ENCODE measurements at regions not wholly inside any gene's neighbourhood (a gene's known extent, or its start where the extent isn't known, plus 50 kb on each side); places are given as distances from the start of the nearest gene placed in this dataset.

DNA sequence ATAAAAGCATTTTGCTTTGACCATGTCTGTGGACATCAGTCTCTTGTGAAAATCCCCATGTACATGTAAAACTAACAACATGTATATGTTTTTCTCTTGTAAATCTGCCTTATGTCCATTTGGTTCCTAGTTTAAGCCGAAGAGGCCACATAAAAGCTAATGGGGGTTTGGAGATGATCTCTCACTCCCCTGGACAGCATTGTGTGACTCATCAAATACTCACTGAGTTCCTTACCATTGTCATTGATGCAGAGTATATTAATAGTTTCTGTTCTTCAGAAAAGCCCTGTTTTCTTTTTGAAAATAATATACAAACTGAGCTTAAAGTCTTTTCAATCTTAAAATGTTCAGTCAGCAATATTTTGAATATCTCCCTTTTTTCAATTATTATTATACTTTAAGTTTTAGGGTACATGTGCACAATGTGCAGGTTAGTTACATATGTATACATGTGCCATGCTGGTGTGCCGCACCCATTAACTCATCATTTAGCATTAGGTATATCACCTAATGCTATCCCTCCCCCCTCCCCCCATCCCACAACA, 536.7 kb upstream of the HTR2A start:
- Histone ChIP-seq H3K9me3 (ENCODE audit: control insufficient read depth, low read length) (no peaks in the 10 kb centered on the region), H3K4me1 (ENCODE audit: control insufficient read depth, insufficient read depth, low read length) (no peaks in the 10 kb centered on the region), H3K27me3 (ENCODE audit: control insufficient read depth, insufficient read depth, low read length, poor library complexity, severe bottlenecking) (no peaks in the 10 kb centered on the region), H3K4me3 (ENCODE audit: insufficient read depth, low read depth, low read length) (no peak overlapping the region), H3K36me3 (ENCODE audit: control insufficient read depth, insufficient read depth, low read length) (no peaks in the 10 kb centered on the region), H3K27ac (ENCODE audit: insufficient read depth, low read depth, low read length, poor library complexity, severe bottlenecking) (no peak overlapping the region)
- WGBS, 2 experiments: 93 to 100% methylated on average over 2 of the region's 2 CpGs

- Histone ChIP-seq H3K27me3 (ENCODE audit: control insufficient read depth, insufficient read depth, low read length, poor library complexity, severe bottlenecking) (no peaks in the 10 kb centered on the region), H3K9me3 (ENCODE audit: control insufficient read depth, low read length) (no peaks in the 10 kb centered on the region), H3K4me1 (ENCODE audit: control insufficient read depth, insufficient read depth, low read length) (no peaks in the 10 kb centered on the region), H3K36me3 (ENCODE audit: control insufficient read depth, insufficient read depth, low read length) (no peaks in the 10 kb centered on the region), H3K27ac (ENCODE audit: insufficient read depth, low read depth, low read length, poor library complexity, severe bottlenecking) (no peak overlapping the region), H3K4me3 (ENCODE audit: insufficient read depth, low read depth, low read length) (no peak overlapping the region)
- 93 to 95% methylated on average over 3 of the region's 3 CpGs for WGBS, 2 experiments
Measured at GRCh38 chr13:47426126-47426849, 529.4 kb upstream of the HTR2A start.

DNA sequence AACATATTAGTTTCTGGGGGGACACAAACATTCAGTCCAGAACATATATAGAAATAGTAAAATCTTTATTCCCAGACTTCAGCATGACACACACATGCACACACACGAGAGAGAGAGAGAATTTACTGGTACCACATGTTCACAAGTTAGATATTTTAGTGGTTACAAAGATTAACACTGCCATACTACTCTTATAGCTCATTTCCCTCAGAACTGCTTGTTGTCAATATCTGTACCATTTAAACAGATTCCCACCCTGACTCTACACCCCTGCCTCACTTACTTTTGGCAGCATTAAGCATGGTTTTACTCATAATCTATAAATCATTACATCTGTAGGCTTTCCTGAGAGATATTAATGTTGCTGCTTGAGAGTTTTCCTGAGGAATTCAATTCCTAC, 524.7 kb upstream of the HTR2A start:
- Histone ChIP-seq H3K36me3 (ENCODE audit: control insufficient read depth, insufficient read depth, low read length) (no peaks in the 10 kb centered on the region), H3K4me1 (ENCODE audit: control insufficient read depth, insufficient read depth, low read length) (no peaks in the 10 kb centered on the region), H3K27ac (ENCODE audit: insufficient read depth, low read depth, low read length, poor library complexity, severe bottlenecking) (no peak overlapping the region), H3K9me3 (ENCODE audit: control insufficient read depth, low read length) (no peaks in the 10 kb centered on the region), H3K4me3 (ENCODE audit: insufficient read depth, low read depth, low read length) (no peak overlapping the region), H3K27me3 (ENCODE audit: control insufficient read depth, insufficient read depth, low read length, poor library complexity, severe bottlenecking) (no peaks in the 10 kb centered on the region)
- 100% methylated on average over 1 of the region's 1 CpG for WGBS, 2 experiments

DNA sequence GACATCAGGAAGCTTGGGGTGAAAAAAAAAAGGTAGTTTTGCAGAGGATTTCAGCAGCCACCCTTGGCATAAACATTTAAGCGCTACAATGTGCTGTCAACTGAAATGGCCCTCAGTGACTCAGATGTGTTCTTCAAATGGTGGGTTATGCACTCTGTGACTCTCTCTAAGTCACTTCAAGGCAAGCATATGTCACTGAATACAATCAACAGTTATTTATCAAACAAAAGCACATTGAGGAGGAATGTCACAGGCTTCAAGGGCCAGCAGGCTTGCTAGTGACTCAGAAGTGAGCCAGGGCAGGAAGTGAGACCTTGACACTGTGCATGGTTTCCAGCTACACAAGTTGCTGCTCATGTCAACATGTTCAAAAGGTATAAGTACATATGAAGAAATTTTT, 523.7 kb upstream of the HTR2A start:
- no peaks in the 10 kb centered on the region for H3K9me3 ChIP-seq (ENCODE audit: control insufficient read depth, low read length)
- no peaks in the 10 kb centered on the region for H3K4me1 ChIP-seq (ENCODE audit: control insufficient read depth, insufficient read depth, low read length)
- no peaks in the 10 kb centered on the region for H3K36me3 ChIP-seq (ENCODE audit: control insufficient read depth, insufficient read depth, low read length)
- H3K27ac ChIP-seq (ENCODE audit: insufficient read depth, low read depth, low read length, poor library complexity, severe bottlenecking): no peak overlapping the region
- no peaks in the 10 kb centered on the region for H3K27me3 ChIP-seq (ENCODE audit: control insufficient read depth, insufficient read depth, low read length, poor library complexity, severe bottlenecking)
- WGBS, 2 experiments: 93 to 98% methylated on average over 1 of the region's 1 CpG
- no peak overlapping the region for H3K4me3 ChIP-seq (ENCODE audit: insufficient read depth, low read depth, low read length)

- no peak overlapping the region for H3K27ac ChIP-seq (ENCODE audit: insufficient read depth, low read depth, low read length, poor library complexity, severe bottlenecking)
- no peaks in the 10 kb centered on the region for H3K27me3 ChIP-seq (ENCODE audit: control insufficient read depth, insufficient read depth, low read length, poor library complexity, severe bottlenecking)
- H3K4me3 ChIP-seq (ENCODE audit: insufficient read depth, low read depth, low read length): no peak overlapping the region
- 94 to 100% methylated on average over 1 of the region's 1 CpG for WGBS, 2 experiments
- no peaks in the 10 kb centered on the region for H3K9me3 ChIP-seq (ENCODE audit: control insufficient read depth, low read length)
- no peaks in the 10 kb centered on the region for H3K4me1 ChIP-seq (ENCODE audit: control insufficient read depth, insufficient read depth, low read length)
- no peaks in the 10 kb centered on the region for H3K36me3 ChIP-seq (ENCODE audit: control insufficient read depth, insufficient read depth, low read length)
Measured at GRCh38 chr13:47420020-47420419, 523.2 kb upstream of the HTR2A start.

- no peaks in the 10 kb centered on the region for H3K27me3 ChIP-seq (ENCODE audit: control insufficient read depth, insufficient read depth, low read length, poor library complexity, severe bottlenecking)
- no peak overlapping the region for H3K4me3 ChIP-seq (ENCODE audit: insufficient read depth, low read depth, low read length)
- 92 to 96% methylated on average over 3 of the region's 3 CpGs for WGBS, 2 experiments
- H3K4me1 ChIP-seq (ENCODE audit: control insufficient read depth, insufficient read depth, low read length): no peaks in the 10 kb centered on the region
- H3K9me3 ChIP-seq (ENCODE audit: control insufficient read depth, low read length): no peaks in the 10 kb centered on the region
- H3K36me3 ChIP-seq (ENCODE audit: control insufficient read depth, insufficient read depth, low read length): no peaks in the 10 kb centered on the region
- H3K27ac ChIP-seq (ENCODE audit: insufficient read depth, low read depth, low read length, poor library complexity, severe bottlenecking): no peak overlapping the region
Measured at GRCh38 chr13:47418206-47418920, 521.5 kb upstream of the HTR2A start.

DNA sequence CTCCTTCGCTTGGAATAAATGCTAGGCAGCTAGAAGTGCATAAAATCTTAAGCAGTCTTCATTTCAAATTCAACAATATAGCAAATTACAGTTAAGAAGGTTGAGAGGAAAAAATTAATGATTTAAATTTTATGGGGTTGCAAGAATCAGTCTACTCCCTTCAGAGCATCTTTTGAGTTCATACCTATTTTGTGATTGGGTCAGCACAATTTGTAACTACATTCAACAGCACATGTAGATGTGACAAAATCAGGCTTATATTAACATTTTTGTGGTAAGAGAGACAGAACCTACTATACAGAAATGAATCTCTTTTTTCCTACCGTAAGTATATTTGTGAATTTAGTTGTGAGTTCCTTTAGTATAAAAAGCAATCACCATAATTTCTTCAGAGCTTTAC, 520.6 kb upstream of the HTR2A start:
- Histone ChIP-seq H3K27me3 (ENCODE audit: control insufficient read depth, insufficient read depth, low read length, poor library complexity, severe bottlenecking) (no peaks in the 10 kb centered on the region), H3K4me3 (ENCODE audit: insufficient read depth, low read depth, low read length) (no peak overlapping the region), H3K36me3 (ENCODE audit: control insufficient read depth, insufficient read depth, low read length) (no peaks in the 10 kb centered on the region), H3K4me1 (ENCODE audit: control insufficient read depth, insufficient read depth, low read length) (no peaks in the 10 kb centered on the region), H3K27ac (ENCODE audit: insufficient read depth, low read depth, low read length, poor library complexity, severe bottlenecking) (no peak overlapping the region), H3K9me3 (ENCODE audit: control insufficient read depth, low read length) (no peaks in the 10 kb centered on the region)
- WGBS, 2 experiments: no CpG with 5 or more reads among the region's 2 CpGs

DNA sequence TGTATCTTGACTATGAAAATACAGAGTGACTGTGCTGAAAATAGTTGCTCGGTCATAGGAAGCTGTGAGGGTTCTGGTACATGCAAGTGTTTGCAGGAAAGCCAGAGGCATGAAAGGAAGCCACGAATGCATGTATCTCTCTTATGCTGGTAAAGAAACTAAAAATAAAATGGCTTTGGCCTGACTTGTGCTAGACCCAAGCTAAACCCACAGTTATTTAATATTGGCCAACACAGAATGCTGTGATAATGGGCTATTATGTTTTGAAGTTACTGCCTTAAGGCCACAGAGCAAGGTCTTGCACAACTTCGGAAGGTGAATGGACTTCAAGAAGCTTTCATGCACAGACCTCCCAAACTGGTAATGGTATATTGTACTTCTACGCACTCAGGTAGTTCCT, 518.2 kb upstream of the HTR2A start:
- WGBS, 2 experiments: 93 to 94% methylated on average over 4 of the region's 4 CpGs
- no peaks in the 10 kb centered on the region for H3K36me3 ChIP-seq (ENCODE audit: control insufficient read depth, insufficient read depth, low read length)
- no peaks in the 10 kb centered on the region for H3K27me3 ChIP-seq (ENCODE audit: control insufficient read depth, insufficient read depth, low read length, poor library complexity, severe bottlenecking)
- H3K4me1 ChIP-seq (ENCODE audit: control insufficient read depth, insufficient read depth, low read length): no peaks in the 10 kb centered on the region
- H3K9me3 ChIP-seq (ENCODE audit: control insufficient read depth, low read length): no peaks in the 10 kb centered on the region
- H3K27ac ChIP-seq (ENCODE audit: insufficient read depth, low read depth, low read length, poor library complexity, severe bottlenecking): no peak overlapping the region
- no peak overlapping the region for H3K4me3 ChIP-seq (ENCODE audit: insufficient read depth, low read depth, low read length)

DNA sequence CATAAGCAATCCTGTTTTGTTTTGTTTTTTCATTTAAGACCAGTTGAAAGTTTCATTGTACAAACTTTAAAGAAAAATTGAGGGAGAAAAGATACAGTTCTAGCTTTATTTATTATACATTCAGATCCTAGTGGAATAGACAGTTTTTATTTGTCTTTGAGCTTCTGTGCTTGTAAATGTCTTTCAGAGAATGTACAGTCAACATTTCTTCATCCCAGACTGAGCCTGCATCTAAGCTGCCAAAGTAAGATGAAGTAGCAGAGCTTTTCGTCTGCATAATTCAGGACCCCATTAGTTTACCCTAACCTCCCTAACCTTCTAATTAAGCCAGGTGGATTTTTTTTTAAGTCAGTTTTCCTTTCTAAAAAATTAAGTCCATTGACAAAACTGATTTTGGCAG, 516.7 kb upstream of the HTR2A start:
- WGBS, 2 experiments: 82 to 100% methylated on average over 1 of the region's 1 CpG
- Histone ChIP-seq H3K9me3 (ENCODE audit: control insufficient read depth, low read length) (no peaks in the 10 kb centered on the region), H3K36me3 (ENCODE audit: control insufficient read depth, insufficient read depth, low read length) (no peaks in the 10 kb centered on the region), H3K27ac (ENCODE audit: insufficient read depth, low read depth, low read length, poor library complexity, severe bottlenecking) (no peak overlapping the region), H3K4me1 (ENCODE audit: control insufficient read depth, insufficient read depth, low read length) (no peaks in the 10 kb centered on the region), H3K4me3 (ENCODE audit: insufficient read depth, low read depth, low read length) (no peak overlapping the region), H3K27me3 (ENCODE audit: control insufficient read depth, insufficient read depth, low read length, poor library complexity, severe bottlenecking) (no peaks in the 10 kb centered on the region)

DNA sequence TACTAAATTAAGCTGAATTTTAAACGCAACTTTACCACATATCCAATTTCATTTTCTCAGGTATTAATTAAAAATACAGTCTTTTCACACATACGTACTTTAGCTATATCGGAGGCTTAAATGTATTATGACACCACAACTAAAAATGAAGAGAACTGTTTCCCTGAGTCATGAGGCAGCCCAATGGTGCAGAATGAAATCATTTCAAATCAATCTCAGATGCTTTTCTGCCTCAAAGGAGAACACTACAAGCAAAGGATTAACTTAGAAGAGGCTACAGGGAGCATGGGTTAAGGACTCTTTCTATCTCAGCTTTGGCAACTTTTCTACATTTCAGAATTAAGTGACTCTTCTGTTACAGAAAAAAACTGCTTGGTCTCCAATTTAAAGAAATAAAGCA, 516.3 kb upstream of the HTR2A start:
- Histone ChIP-seq H3K4me1 (ENCODE audit: control insufficient read depth, insufficient read depth, low read length) (no peaks in the 10 kb centered on the region), H3K27ac (ENCODE audit: insufficient read depth, low read depth, low read length, poor library complexity, severe bottlenecking) (no peak overlapping the region), H3K9me3 (ENCODE audit: control insufficient read depth, low read length) (no peaks in the 10 kb centered on the region), H3K27me3 (ENCODE audit: control insufficient read depth, insufficient read depth, low read length, poor library complexity, severe bottlenecking) (no peaks in the 10 kb centered on the region), H3K36me3 (ENCODE audit: control insufficient read depth, insufficient read depth, low read length) (no peaks in the 10 kb centered on the region), H3K4me3 (ENCODE audit: insufficient read depth, low read depth, low read length) (no peak overlapping the region)
- WGBS, 2 experiments: 94 to 95% methylated on average over 3 of the region's 3 CpGs
